Midbrain (tissue), 1 donor: ENCODE measurements at regions not wholly inside any gene's neighbourhood (a gene's known extent, or its start where the extent isn't known, plus 50 kb on each side); places are given as distances from the start of the nearest gene placed in this dataset.
"Not testable (repeated sequence)": the region's sequence is repeated elsewhere in the genome, so short reads cannot be mapped to it uniquely, and the experiment has no call there.

Experiments used
- DNase-seq: peaks from one replicate; lab custom pipeline; 2025; lab: John Stamatoyannopoulos, UW

GRCh38 chr10:118950997-118951637 lies 78.4 kb upstream of the NANOS1 start:
- DNase-seq, result no peak

GRCh38 chr10:118952493-118953295 lies 76.8 kb upstream of the NANOS1 start:
- no peak for DNase-seq

GRCh38 chr10:118953598-118954393 lies 75.7 kb upstream of the NANOS1 start:
- DNase-seq, result peak; percentile 13

GRCh38 chr10:118955531-118955930 lies 74.0 kb upstream of the NANOS1 start:
- no peak for DNase-seq

- no peak for DNase-seq
Observed at GRCh38 chr10:118955951-118956801, 73.3 kb upstream of the NANOS1 start.

- DNase-seq, result no peak
Observed at GRCh38 chr10:118956802-118957442, 72.6 kb upstream of the NANOS1 start.

- no peak for DNase-seq
Observed at GRCh38 chr10:118957443-118957825, 72.1 kb upstream of the NANOS1 start.

- DNase-seq, result no peak
Observed at GRCh38 chr10:118957966-118958365, 71.5 kb upstream of the NANOS1 start.

GRCh38 chr10:118958559-118958958 lies 71.0 kb upstream of the NANOS1 start:
- no peak for DNase-seq

GRCh38 chr10:118958984-118959925 lies 70.3 kb upstream of the NANOS1 start:
- peak; percentile 42 for DNase-seq

- no peak for DNase-seq
Observed at GRCh38 chr10:118960157-118961090, 69.1 kb upstream of the NANOS1 start.

- no peak for DNase-seq
Observed at GRCh38 chr10:118961436-118961835, 68.1 kb upstream of the NANOS1 start.

GRCh38 chr10:118962331-118962868 lies 67.1 kb upstream of the NANOS1 start:
- DNase-seq, result not testable (repeated sequence)

- no peak for DNase-seq
Observed at GRCh38 chr10:118963341-118963740, 66.2 kb upstream of the NANOS1 start.

GRCh38 chr10:118963933-118964332 lies 65.6 kb upstream of the NANOS1 start:
- no peak for DNase-seq

GRCh38 chr10:118964476-118964875 lies 65.0 kb upstream of the NANOS1 start:
- DNase-seq, result not testable (repeated sequence)

- DNase-seq, result no peak
Observed at GRCh38 chr10:118965096-118965495, 64.4 kb upstream of the NANOS1 start.

- DNase-seq, result no peak
Observed at GRCh38 chr10:118965645-118966044, 63.9 kb upstream of the NANOS1 start.
